ENCODE measurements at regions not wholly inside any gene's neighbourhood (a gene's known extent, or its start where the extent isn't known, plus 50 kb on each side); places are given as distances from the start of the nearest gene placed in this dataset.
"Not testable (repeated sequence)": the region's sequence is repeated elsewhere in the genome, so short reads cannot be mapped to it uniquely, and the experiment has no call there.

GRCh38 chr1:88324899-88325298, 359.2 kb upstream of the PKN2 start:
- Mint-ChIP-seq H3K4me3 (no peak overlapping the region), H3K9me3 (no peaks in the 10 kb centered on the region)

GRCh38 chr1:88327391-88328267, 356.4 kb upstream of the PKN2 start:
- peaks cover 1% of the 10 kb centered on the region for H3K4me1 Mint-ChIP-seq
- no peaks in the 10 kb centered on the region for H3K36me3 Mint-ChIP-seq (ENCODE audit: low read depth)
- H3K9me3 Mint-ChIP-seq: no peaks in the 10 kb centered on the region
- intact Hi-C loops (cut with micrococcal nuclease): no loop called here
- no peak for DNase-seq
- H3K27me3 Mint-ChIP-seq: no peaks in the 10 kb centered on the region
- no peak overlapping the region for H3K4me3 Mint-ChIP-seq
- H3K27ac Mint-ChIP-seq: no peak overlapping the region

More at GRCh38 chr1:88324899-88325298, 359.2 kb upstream of the PKN2 start:
- no peak overlapping the region for H3K27ac Mint-ChIP-seq
- H3K4me1 Mint-ChIP-seq: peaks cover 1% of the 10 kb centered on the region
- H3K27me3 Mint-ChIP-seq: peaks cover 2% of the 10 kb centered on the region
- intact Hi-C loops (cut with micrococcal nuclease): no loop called here
- no peaks in the 10 kb centered on the region for H3K36me3 Mint-ChIP-seq (ENCODE audit: low read depth)
- no peak for DNase-seq

GRCh38 chr1:88330201-88330600, 353.9 kb upstream of the PKN2 start:
- no peak for DNase-seq
- peaks cover 1% of the 10 kb centered on the region for H3K4me1 Mint-ChIP-seq
- intact Hi-C loops (cut with micrococcal nuclease): no loop called here
- H3K36me3 Mint-ChIP-seq (ENCODE audit: low read depth): no peaks in the 10 kb centered on the region
- H3K27ac Mint-ChIP-seq: no peak overlapping the region
- no peaks in the 10 kb centered on the region for H3K27me3 Mint-ChIP-seq
- no peak overlapping the region for H3K4me3 Mint-ChIP-seq
- no peaks in the 10 kb centered on the region for H3K9me3 Mint-ChIP-seq

GRCh38 chr1:88333086-88333695, 350.9 kb upstream of the PKN2 start:
- Mint-ChIP-seq H3K36me3 (ENCODE audit: low read depth) (no peaks in the 10 kb centered on the region), H3K27me3 (no peaks in the 10 kb centered on the region), H3K27ac (no peak overlapping the region), H3K9me3 (no peaks in the 10 kb centered on the region), H3K4me3 (no peak overlapping the region), H3K4me1 (no peaks in the 10 kb centered on the region)
- DNase-seq: no peak
- intact Hi-C loops (cut with micrococcal nuclease): no loop called here

GRCh38 chr1:88341447-88341846, 342.6 kb upstream of the PKN2 start:
- no peaks in the 10 kb centered on the region for H3K9me3 Mint-ChIP-seq
- DNase-seq: no peak
- no peaks in the 10 kb centered on the region for H3K36me3 Mint-ChIP-seq (ENCODE audit: low read depth)

GRCh38 chr1:88342081-88342480, 342.0 kb upstream of the PKN2 start:
- H3K27ac Mint-ChIP-seq; H3K36me3 Mint-ChIP-seq (ENCODE audit: low read depth); H3K4me3 Mint-ChIP-seq; H3K4me1 Mint-ChIP-seq; H3K9me3 Mint-ChIP-seq; DNase-seq; H3K27me3 Mint-ChIP-seq; intact Hi-C loops (cut with micrococcal nuclease): not testable (repeated sequence)

More at GRCh38 chr1:88341447-88341846, 342.6 kb upstream of the PKN2 start:
- H3K27ac Mint-ChIP-seq: no peak overlapping the region
- intact Hi-C loops (cut with micrococcal nuclease): no loop called here
- H3K27me3 Mint-ChIP-seq: no peaks in the 10 kb centered on the region
- no peak overlapping the region for H3K4me3 Mint-ChIP-seq
- no peaks in the 10 kb centered on the region for H3K4me1 Mint-ChIP-seq

GRCh38 chr1:88350648-88351047, 333.4 kb upstream of the PKN2 start:
- no peak overlapping the region for H3K27ac Mint-ChIP-seq
- H3K4me3 Mint-ChIP-seq: no peak overlapping the region
- H3K27me3 Mint-ChIP-seq: no peaks in the 10 kb centered on the region
- DNase-seq: no peak
- no peaks in the 10 kb centered on the region for H3K4me1 Mint-ChIP-seq
- H3K9me3 Mint-ChIP-seq: no peaks in the 10 kb centered on the region
- intact Hi-C loops (cut with micrococcal nuclease): no loop called here
- H3K36me3 Mint-ChIP-seq (ENCODE audit: low read depth): no peaks in the 10 kb centered on the region

GRCh38 chr1:88351960-88352359, 332.1 kb upstream of the PKN2 start:
- intact Hi-C loops (cut with micrococcal nuclease): no loop called here
- no peak for DNase-seq
- Mint-ChIP-seq H3K9me3 (no peaks in the 10 kb centered on the region), H3K27me3 (no peaks in the 10 kb centered on the region), H3K36me3 (ENCODE audit: low read depth) (no peaks in the 10 kb centered on the region), H3K27ac (no peak overlapping the region), H3K4me1 (no peaks in the 10 kb centered on the region), H3K4me3 (no peak overlapping the region)

- intact Hi-C loops (cut with micrococcal nuclease): no loop called here
- no peak overlapping the region for H3K27ac Mint-ChIP-seq
- H3K4me1 Mint-ChIP-seq: no peaks in the 10 kb centered on the region
- no peaks in the 10 kb centered on the region for H3K9me3 Mint-ChIP-seq
- H3K4me3 Mint-ChIP-seq: no peak overlapping the region
- H3K36me3 Mint-ChIP-seq (ENCODE audit: low read depth): no peaks in the 10 kb centered on the region
- DNase-seq: no peak
- H3K27me3 Mint-ChIP-seq: no peaks in the 10 kb centered on the region
These were observed 329.8 kb upstream of the PKN2 start for GRCh38 chr1:88354256-88354655.

GRCh38 chr1:88357729-88358128, 326.3 kb upstream of the PKN2 start:
- no peaks in the 10 kb centered on the region for H3K27me3 Mint-ChIP-seq
- no peak for DNase-seq
- H3K9me3 Mint-ChIP-seq: no peaks in the 10 kb centered on the region
- H3K36me3 Mint-ChIP-seq (ENCODE audit: low read depth): no peaks in the 10 kb centered on the region
- no peak overlapping the region for H3K4me3 Mint-ChIP-seq
- H3K27ac Mint-ChIP-seq: no peak overlapping the region
- intact Hi-C loops (cut with micrococcal nuclease): no loop called here
- H3K4me1 Mint-ChIP-seq: no peaks in the 10 kb centered on the region

- Mint-ChIP-seq H3K27me3 (no peaks in the 10 kb centered on the region), H3K9me3 (no peaks in the 10 kb centered on the region), H3K4me1 (no peaks in the 10 kb centered on the region), H3K36me3 (ENCODE audit: low read depth) (no peaks in the 10 kb centered on the region), H3K27ac (no peak overlapping the region), H3K4me3 (no peak overlapping the region)
- no peak for DNase-seq
- intact Hi-C loops (cut with micrococcal nuclease): no loop called here
These were observed 312.5 kb upstream of the PKN2 start for GRCh38 chr1:88371436-88372023.

- intact Hi-C loops (cut with micrococcal nuclease): no loop called here
These were observed 308.1 kb upstream of the PKN2 start for GRCh38 chr1:88375977-88376376.

GRCh38 chr1:88376421-88376820, 307.7 kb upstream of the PKN2 start:
- H3K27me3 Mint-ChIP-seq: no peaks in the 10 kb centered on the region
- no peak overlapping the region for H3K27ac Mint-ChIP-seq
- H3K4me3 Mint-ChIP-seq: no peak overlapping the region
- H3K9me3 Mint-ChIP-seq: no peaks in the 10 kb centered on the region
- intact Hi-C loops (cut with micrococcal nuclease): no loop called here
- no peak for DNase-seq
- no peaks in the 10 kb centered on the region for H3K4me1 Mint-ChIP-seq
- H3K36me3 Mint-ChIP-seq (ENCODE audit: low read depth): no peaks in the 10 kb centered on the region

More at GRCh38 chr1:88375977-88376376, 308.1 kb upstream of the PKN2 start:
- Mint-ChIP-seq H3K27me3 (no peaks in the 10 kb centered on the region), H3K27ac (no peak overlapping the region), H3K4me3 (no peak overlapping the region), H3K9me3 (no peaks in the 10 kb centered on the region), H3K36me3 (ENCODE audit: low read depth) (no peaks in the 10 kb centered on the region), H3K4me1 (no peaks in the 10 kb centered on the region)
- DNase-seq: no peak

GRCh38 chr1:88378560-88378959, 305.5 kb upstream of the PKN2 start:
- H3K4me3 Mint-ChIP-seq: no peak overlapping the region
- intact Hi-C loops (cut with micrococcal nuclease): no loop called here
- H3K4me1 Mint-ChIP-seq: no peaks in the 10 kb centered on the region
- no peak for DNase-seq
- no peaks in the 10 kb centered on the region for H3K27me3 Mint-ChIP-seq
- H3K9me3 Mint-ChIP-seq: no peaks in the 10 kb centered on the region
- no peaks in the 10 kb centered on the region for H3K36me3 Mint-ChIP-seq (ENCODE audit: low read depth)
- no peak overlapping the region for H3K27ac Mint-ChIP-seq
